Fibroblast of lung (primary cell): ENCODE measurements at regions not wholly inside any gene's neighbourhood (a gene's known extent, or its start where the extent isn't known, plus 50 kb on each side); places are given as distances from the start of the nearest gene placed in this dataset.

ENCODE experiments used
- DNase-seq, 2 donors: peaks; one replicate each; pipeline versions ENCODE4 v3.0.0 to v3.0.0-alpha.2; 2010; ENCODE audit warnings: low read depth in 2 of 2
- H2AFZ ChIP-seq: 2 replicates; pipeline ENCODE4 v1.5.1; 2012; ENCODE audit warnings: low read length, control low read depth, inconsistent platforms
- H3K27ac ChIP-seq: 2 replicates; pipeline ENCODE4 v1.5.1; 2011; ENCODE audit warnings: low read length, control low read depth; ENCODE audit not compliant: insufficient read depth
- H3K27me3 ChIP-seq: 2 replicates; pipeline ENCODE4 v1.5.1; 2011; ENCODE audit warnings: mild to moderate bottlenecking, low read length; ENCODE audit not compliant: control insufficient read depth, insufficient read depth
- H3K36me3 ChIP-seq: 2 replicates; pipeline ENCODE4 v1.5.1; 2011; ENCODE audit warnings: low read length; ENCODE audit not compliant: control insufficient read depth, insufficient read depth
- H3K4me1 ChIP-seq: 2 replicates; pipeline ENCODE4 v1.5.1; 2011; ENCODE audit warnings: low read length; ENCODE audit not compliant: control insufficient read depth, insufficient read depth; ENCODE audit errors: extremely low read depth
- H3K4me2 ChIP-seq: 2 replicates; pipeline ENCODE4 v1.5.1; 2011; ENCODE audit warnings: low read length, control low read depth; ENCODE audit not compliant: insufficient read depth; ENCODE audit errors: extremely low read depth
- H3K4me3 ChIP-seq, 4 experiments: fragments of 200-600 bp in 1 of 4; sonication (generic) in 1 of 4; replicated peaks in 1 of 4; 2 replicates each; pipeline ENCODE4 v1.5.1; 2011 to 2016; ENCODE audit warnings: low read length in 4 of 4, low read depth in 3 of 4, mild to moderate bottlenecking in 3 of 4, control low read depth in 2 of 4, inconsistent platforms in 1 of 4, mixed read lengths in 1 of 4; ENCODE audit not compliant: insufficient read depth in 1 of 4; ENCODE audit errors: control extremely low read depth in 1 of 4
- H3K79me2 ChIP-seq: 2 replicates; pipeline ENCODE4 v1.5.1; 2012; ENCODE audit warnings: mild to moderate bottlenecking, low read length, inconsistent platforms; ENCODE audit not compliant: control insufficient read depth, insufficient read depth
- H3K9ac ChIP-seq: 2 replicates; pipeline ENCODE4 v1.5.1; 2011; ENCODE audit warnings: mild to moderate bottlenecking, low read length, control low read depth; ENCODE audit not compliant: insufficient read depth
- H3K9me3 ChIP-seq: 2 replicates; pipeline ENCODE4 v1.5.1; 2012; ENCODE audit warnings: low read depth, low read length; ENCODE audit not compliant: control insufficient read depth, insufficient read depth
- H4K20me1 ChIP-seq: 2 replicates; pipeline ENCODE4 v1.5.1; 2011; ENCODE audit warnings: low read length; ENCODE audit not compliant: control insufficient read depth, insufficient read depth; ENCODE audit errors: extremely low read depth
- EZH2 ChIP-seq: IDR thresholded peaks from 2 replicates; pipeline ENCODE4 v1.5.1; 2012; ENCODE audit warnings: low read length, control low read depth, mild to moderate bottlenecking; ENCODE audit errors: missing control alignments
- TF ChIP-seq, protein P1 (sequence below), 2 donors: IDR thresholded peaks in 1 of 2; conservative IDR thresholded peaks in 1 of 2; 1 replicate in 1 of 2; 2 replicates in 1 of 2; pipeline ENCODE4 v1.5.1; 2011 to 2012; ENCODE audit warnings: low read length in 2 of 2, control low read depth in 1 of 2, inconsistent platforms in 1 of 2, low read depth in 1 of 2, mild to moderate bottlenecking in 1 of 2

DNA sequence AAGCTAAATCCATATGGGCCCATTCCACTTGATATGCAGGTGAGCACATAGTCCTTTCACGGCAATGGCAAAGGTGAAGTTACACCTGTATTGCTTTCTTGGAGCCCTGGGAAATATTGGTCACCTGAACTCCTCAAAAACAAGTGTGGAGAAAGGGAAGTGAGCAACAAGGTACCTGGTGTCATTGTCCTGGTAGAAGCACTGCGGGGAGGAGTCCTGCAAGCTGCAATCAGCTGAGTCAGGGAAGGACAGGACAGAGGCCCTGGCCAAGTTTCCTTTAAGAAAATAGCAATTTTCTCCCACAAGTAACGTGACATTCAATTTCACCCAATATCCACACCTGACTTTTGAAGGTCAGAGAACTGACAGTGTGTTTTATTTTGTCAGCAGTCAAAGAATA lies 389.1 kb downstream of the IRS2 start:
- H3K9ac ChIP-seq, result no peak overlapping the region
- no peak for TF ChIP-seq EZH2
- TF ChIP-seq, protein P1, sequence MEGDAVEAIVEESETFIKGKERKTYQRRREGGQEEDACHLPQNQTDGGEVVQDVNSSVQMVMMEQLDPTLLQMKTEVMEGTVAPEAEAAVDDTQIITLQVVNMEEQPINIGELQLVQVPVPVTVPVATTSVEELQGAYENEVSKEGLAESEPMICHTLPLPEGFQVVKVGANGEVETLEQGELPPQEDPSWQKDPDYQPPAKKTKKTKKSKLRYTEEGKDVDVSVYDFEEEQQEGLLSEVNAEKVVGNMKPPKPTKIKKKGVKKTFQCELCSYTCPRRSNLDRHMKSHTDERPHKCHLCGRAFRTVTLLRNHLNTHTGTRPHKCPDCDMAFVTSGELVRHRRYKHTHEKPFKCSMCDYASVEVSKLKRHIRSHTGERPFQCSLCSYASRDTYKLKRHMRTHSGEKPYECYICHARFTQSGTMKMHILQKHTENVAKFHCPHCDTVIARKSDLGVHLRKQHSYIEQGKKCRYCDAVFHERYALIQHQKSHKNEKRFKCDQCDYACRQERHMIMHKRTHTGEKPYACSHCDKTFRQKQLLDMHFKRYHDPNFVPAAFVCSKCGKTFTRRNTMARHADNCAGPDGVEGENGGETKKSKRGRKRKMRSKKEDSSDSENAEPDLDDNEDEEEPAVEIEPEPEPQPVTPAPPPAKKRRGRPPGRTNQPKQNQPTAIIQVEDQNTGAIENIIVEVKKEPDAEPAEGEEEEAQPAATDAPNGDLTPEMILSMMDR (conservative IDR thresholded peaks at IDR 0.05 in 1 of 2, IDR thresholded peaks at IDR 0.05 in 1 of 2; ENCODE audit: low read depth in 1 of 2, low read length in 2 of 2), result no peak
- H3K4me3 ChIP-seq, result no peak overlapping the region
- no peak overlapping the region for H3K4me2 ChIP-seq
- no peaks in the 10 kb centered on the region for H3K36me3 ChIP-seq
- H3K27me3 ChIP-seq, result no peaks in the 10 kb centered on the region
- H3K79me2 ChIP-seq, result no peaks in the 10 kb centered on the region
- no peaks in the 10 kb centered on the region for H4K20me1 ChIP-seq
- no peaks in the 10 kb centered on the region for H3K4me1 ChIP-seq
- DNase-seq, result no peak
- no peaks in the 10 kb centered on the region for H3K9me3 ChIP-seq
- H2AFZ ChIP-seq, result no peak overlapping the region
- H3K27ac ChIP-seq, result no peak overlapping the region

DNA sequence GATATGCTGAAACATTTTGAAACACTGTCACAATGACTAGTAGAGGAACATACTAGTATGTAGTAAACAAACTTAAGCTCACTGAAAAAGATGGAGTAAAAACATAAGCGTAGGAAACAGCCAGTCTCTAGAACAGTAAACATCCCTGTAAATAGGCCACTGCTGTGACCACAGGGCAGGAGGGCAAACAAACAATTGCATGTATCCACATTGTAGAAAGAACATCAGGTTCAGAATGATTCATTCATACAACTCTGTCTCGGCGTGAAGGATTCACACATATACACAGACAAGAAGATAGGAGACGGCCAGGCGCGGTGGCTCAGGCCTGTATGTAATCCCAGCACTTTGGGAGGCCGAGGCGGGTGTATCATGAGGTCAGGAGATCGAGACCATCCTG lies 390.1 kb downstream of the IRS2 start:
- H3K79me2 ChIP-seq, result no peaks in the 10 kb centered on the region
- no peak for DNase-seq
- no peaks in the 10 kb centered on the region for H3K9me3 ChIP-seq
- no peaks in the 10 kb centered on the region for H3K36me3 ChIP-seq
- no peak overlapping the region for H3K9ac ChIP-seq
- no peaks in the 10 kb centered on the region for H3K4me1 ChIP-seq
- H3K4me2 ChIP-seq, result no peak overlapping the region
- no peak overlapping the region for H3K27ac ChIP-seq
- no peaks in the 10 kb centered on the region for H3K27me3 ChIP-seq
- no peaks in the 10 kb centered on the region for H4K20me1 ChIP-seq
- no peak overlapping the region for H2AFZ ChIP-seq
- no peak overlapping the region for H3K4me3 ChIP-seq
- TF ChIP-seq EZH2, result no peak
- TF ChIP-seq, protein P1 (conservative IDR thresholded peaks at IDR 0.05 in 1 of 2, IDR thresholded peaks at IDR 0.05 in 1 of 2; ENCODE audit: low read depth in 1 of 2, low read length in 2 of 2), result no peak

DNA sequence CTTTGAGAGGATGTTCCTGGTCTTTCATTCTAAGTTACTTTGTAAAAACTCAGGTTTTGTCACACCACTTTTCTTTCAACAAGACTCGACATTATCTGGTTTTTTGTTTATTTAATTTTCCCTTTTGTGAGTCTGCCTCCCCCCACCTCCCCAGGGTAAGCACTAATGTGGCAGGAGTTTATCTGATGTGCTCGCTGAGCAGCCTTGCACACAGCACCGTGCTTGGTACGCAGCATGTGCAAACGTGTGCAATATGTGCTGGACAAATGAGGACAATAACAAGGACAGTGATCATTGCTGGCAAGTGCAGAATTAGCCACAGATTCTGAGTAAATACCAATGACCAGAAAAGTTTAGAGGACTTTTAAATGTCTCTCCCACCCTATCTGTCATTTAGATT lies 391.4 kb downstream of the IRS2 start:
- Histone ChIP-seq H3K4me1 (no peaks in the 10 kb centered on the region), H3K9ac (no peak overlapping the region), H3K4me3 (no peak overlapping the region), H3K36me3 (no peaks in the 10 kb centered on the region), H4K20me1 (no peaks in the 10 kb centered on the region), H3K27ac (no peak overlapping the region), H3K79me2 (no peaks in the 10 kb centered on the region), H3K4me2 (no peak overlapping the region), H3K9me3 (no peaks in the 10 kb centered on the region), H3K27me3 (no peaks in the 10 kb centered on the region), H2AFZ (no peak overlapping the region)
- no peak for DNase-seq
- TF ChIP-seq, protein P1 (conservative IDR thresholded peaks at IDR 0.05 in 1 of 2, IDR thresholded peaks at IDR 0.05 in 1 of 2; ENCODE audit: low read depth in 1 of 2, low read length in 2 of 2), result no peak
- TF ChIP-seq EZH2, result no peak
